Stomach (tissue), 4 donors: ENCODE measurements at regions not wholly inside any gene's neighbourhood (a gene's known extent, or its start where the extent isn't known, plus 50 kb on each side); places are given as distances from the start of the nearest gene placed in this dataset.

Experiments used
- POLR2A ChIP-seq, 4 donors: fragments of 450-650 bp; IDR thresholded peaks; one replicate each; pipeline ENCODE4 v1.6.1; 2016; ENCODE audit warnings: antibody characterized with exemption in 4 of 4, control low read depth in 2 of 4, mild to moderate bottlenecking in 1 of 4, moderate library complexity in 1 of 4
- POLR2AphosphoS5 ChIP-seq, 3 donors: sonication (generic); formaldehyde crosslinking; IDR thresholded peaks; one replicate each; pipeline ENCODE4 v1.6.1; 2016; ENCODE audit warnings: antibody characterized with exemption in 3 of 3
- TF ChIP-seq, protein P1 (sequence below), 7 experiments: fragments of 450-650 bp in 4 of 7; fragments of 200-600 bp in 3 of 7; sonication (generic) in 3 of 7; IDR thresholded peaks; one replicate each; pipeline ENCODE4 v1.5.1; 2016 to 2019; ENCODE audit warnings: antibody characterized with exemption in 7 of 7, control low read depth in 2 of 7, mild to moderate bottlenecking in 1 of 7

DNA sequence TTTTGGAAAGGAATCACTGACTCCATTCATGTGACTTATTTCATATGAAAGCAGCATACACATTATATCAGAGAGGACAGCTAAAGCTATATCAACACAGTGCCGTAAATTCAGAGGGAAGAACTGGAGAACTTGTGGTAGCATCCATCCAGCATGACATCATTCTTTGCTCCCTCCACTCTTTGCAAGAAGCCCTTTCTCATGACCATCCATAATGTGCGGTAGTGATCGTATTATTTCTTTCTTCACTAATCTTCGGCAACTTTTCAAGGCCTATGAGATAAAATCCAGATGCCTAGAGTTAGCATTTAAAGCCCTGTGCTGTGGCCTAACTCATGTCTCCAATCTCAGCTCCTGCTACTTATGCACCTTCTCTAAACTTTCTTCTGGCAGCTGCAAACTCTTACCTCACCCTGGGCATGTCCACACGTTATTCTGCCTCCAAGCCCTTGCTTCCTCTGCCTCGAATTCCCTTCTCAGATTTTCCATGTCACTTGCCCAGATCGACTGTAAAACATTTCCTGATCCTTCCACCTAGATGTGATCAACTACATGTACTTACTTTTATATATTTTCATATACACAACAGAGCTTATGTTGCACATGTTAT, 307.3 kb upstream of the SGCD start:
- no peak for TF ChIP-seq POLR2AphosphoS5 (IDR thresholded peaks at IDR 0.05)
- TF ChIP-seq, protein P1, sequence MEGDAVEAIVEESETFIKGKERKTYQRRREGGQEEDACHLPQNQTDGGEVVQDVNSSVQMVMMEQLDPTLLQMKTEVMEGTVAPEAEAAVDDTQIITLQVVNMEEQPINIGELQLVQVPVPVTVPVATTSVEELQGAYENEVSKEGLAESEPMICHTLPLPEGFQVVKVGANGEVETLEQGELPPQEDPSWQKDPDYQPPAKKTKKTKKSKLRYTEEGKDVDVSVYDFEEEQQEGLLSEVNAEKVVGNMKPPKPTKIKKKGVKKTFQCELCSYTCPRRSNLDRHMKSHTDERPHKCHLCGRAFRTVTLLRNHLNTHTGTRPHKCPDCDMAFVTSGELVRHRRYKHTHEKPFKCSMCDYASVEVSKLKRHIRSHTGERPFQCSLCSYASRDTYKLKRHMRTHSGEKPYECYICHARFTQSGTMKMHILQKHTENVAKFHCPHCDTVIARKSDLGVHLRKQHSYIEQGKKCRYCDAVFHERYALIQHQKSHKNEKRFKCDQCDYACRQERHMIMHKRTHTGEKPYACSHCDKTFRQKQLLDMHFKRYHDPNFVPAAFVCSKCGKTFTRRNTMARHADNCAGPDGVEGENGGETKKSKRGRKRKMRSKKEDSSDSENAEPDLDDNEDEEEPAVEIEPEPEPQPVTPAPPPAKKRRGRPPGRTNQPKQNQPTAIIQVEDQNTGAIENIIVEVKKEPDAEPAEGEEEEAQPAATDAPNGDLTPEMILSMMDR (IDR thresholded peaks at IDR 0.05) = no peak
- no peak for TF ChIP-seq POLR2A (IDR thresholded peaks at IDR 0.05)
